ENCODE measurements at regions not wholly inside any gene's neighbourhood (a gene's known extent, or its start where the extent isn't known, plus 50 kb on each side); places are given as distances from the start of the nearest gene placed in this dataset.

GRCh38 chr7:33685503-33685902, 219.8 kb upstream of the BMPER start:
- Mint-ChIP-seq H3K27me3 (ENCODE audit: low read depth) (no peaks in the 10 kb centered on the region), H3K36me3 (ENCODE audit: low read depth) (peaks cover 5% of the 10 kb centered on the region), H3K9me3 (ENCODE audit: low read depth) (no peaks in the 10 kb centered on the region), H3K4me1 (ENCODE audit: low read depth) (peaks cover 3% of the 10 kb centered on the region), H3K4me3 (ENCODE audit: unreplicated experiment) (no peak overlapping the region), H3K27ac (ENCODE audit: unreplicated experiment) (no peak overlapping the region)
- no peak for DNase-seq (ENCODE audit: low spot score)
- no peak for TF ChIP-seq CTCF (IDR thresholded peaks at IDR 0.05)

- Mint-ChIP-seq H3K4me1 (ENCODE audit: low read depth) (peaks cover 3% of the 10 kb centered on the region), H3K27me3 (ENCODE audit: low read depth) (no peaks in the 10 kb centered on the region), H3K36me3 (ENCODE audit: low read depth) (peaks cover 8% of the 10 kb centered on the region), H3K27ac (ENCODE audit: unreplicated experiment) (no peak overlapping the region), H3K4me3 (ENCODE audit: unreplicated experiment) (no peak overlapping the region), H3K9me3 (ENCODE audit: low read depth) (no peaks in the 10 kb centered on the region)
- no peak for TF ChIP-seq CTCF (IDR thresholded peaks at IDR 0.05)
- no peak for DNase-seq (ENCODE audit: low spot score)
These were observed 219.2 kb upstream of the BMPER start for GRCh38 chr7:33685981-33686683.

GRCh38 chr7:33687625-33688024, 217.7 kb upstream of the BMPER start:
- Mint-ChIP-seq H3K36me3 (ENCODE audit: low read depth) (peaks cover 8% of the 10 kb centered on the region), H3K27ac (ENCODE audit: unreplicated experiment) (no peak overlapping the region), H3K9me3 (ENCODE audit: low read depth) (no peaks in the 10 kb centered on the region), H3K27me3 (ENCODE audit: low read depth) (no peaks in the 10 kb centered on the region), H3K4me3 (ENCODE audit: unreplicated experiment) (no peak overlapping the region), H3K4me1 (ENCODE audit: low read depth) (peaks cover 8% of the 10 kb centered on the region)
- DNase-seq (ENCODE audit: low spot score), result no peak
- TF ChIP-seq CTCF (IDR thresholded peaks at IDR 0.05), result no peak

GRCh38 chr7:33691180-33691579, 214.2 kb upstream of the BMPER start:
- Mint-ChIP-seq H3K4me3 (ENCODE audit: unreplicated experiment) (no peak overlapping the region), H3K36me3 (ENCODE audit: low read depth) (peaks cover 8% of the 10 kb centered on the region), H3K27ac (ENCODE audit: unreplicated experiment) (no peak overlapping the region), H3K4me1 (ENCODE audit: low read depth) (peaks cover 18% of the 10 kb centered on the region), H3K27me3 (ENCODE audit: low read depth) (no peaks in the 10 kb centered on the region), H3K9me3 (ENCODE audit: low read depth) (no peaks in the 10 kb centered on the region)
- TF ChIP-seq CTCF (IDR thresholded peaks at IDR 0.05), result no peak
- no peak for DNase-seq (ENCODE audit: low spot score)

- no peak for TF ChIP-seq CTCF (IDR thresholded peaks at IDR 0.05)
- no peaks in the 10 kb centered on the region for H3K9me3 Mint-ChIP-seq (ENCODE audit: low read depth)
- peaks cover 15% of the 10 kb centered on the region for H3K4me1 Mint-ChIP-seq (ENCODE audit: low read depth)
- H3K27ac Mint-ChIP-seq (ENCODE audit: unreplicated experiment), result peak overlapping the region; percentile 85
- H3K4me3 Mint-ChIP-seq (ENCODE audit: unreplicated experiment), result no peak overlapping the region
- H3K36me3 Mint-ChIP-seq (ENCODE audit: low read depth), result peaks cover 8% of the 10 kb centered on the region
- H3K27me3 Mint-ChIP-seq (ENCODE audit: low read depth), result no peaks in the 10 kb centered on the region
- no peak for DNase-seq (ENCODE audit: low spot score)
These were observed 212.4 kb upstream of the BMPER start for GRCh38 chr7:33692956-33693355.

Measured in chondrocyte (in vitro differentiated cells).